Left ventricle myocardium inferior (tissue), 1 donor: ENCODE measurements at regions not wholly inside any gene's neighbourhood (a gene's known extent, or its start where the extent isn't known, plus 50 kb on each side); places are given as distances from the start of the nearest gene placed in this dataset.

Experiments used
- DNase-seq: peaks from one replicate; pipeline ENCODE4 v3.0.0-alpha.2; 2020
- H3K27ac ChIP-seq: fragments of 200-600 bp; replicated peaks from 2 replicates; pipeline ENCODE4 v1.8.0; 2021
- H3K27me3 ChIP-seq: fragments of 200-600 bp; 2 replicates; pipeline ENCODE4 v1.8.0; 2021; ENCODE audit warnings: low read depth
- H3K36me3 ChIP-seq: fragments of 200-600 bp; 2 replicates; pipeline ENCODE4 v1.8.0; 2021
- H3K4me1 ChIP-seq: fragments of 200-600 bp; 2 replicates; pipeline ENCODE4 v1.8.0; 2021
- H3K4me3 ChIP-seq: fragments of 200-600 bp; 2 replicates; pipeline ENCODE4 v1.8.0; 2021; ENCODE audit warnings: mild to moderate bottlenecking, moderate library complexity
- H3K9me3 ChIP-seq: fragments of 200-600 bp; replicated peaks from 2 replicates; pipeline ENCODE4 v1.8.0; 2021
- intact Hi-C: fragments of 100-400 bp; cut with micrococcal nuclease; formaldehyde crosslinking; loops from one replicate; pipeline ENCODE4 v1.11.0; 2022
- TF ChIP-seq, protein P1 (sequence below): fragments of 200-600 bp; IDR thresholded peaks from 2 replicates; pipeline ENCODE4 v1.8.0; 2021; ENCODE audit warnings: antibody characterized with exemption, mild to moderate bottlenecking, borderline replicate concordance
- donor health status: DM: no; HTN: yes; CAD: no; lungs with severe emphysema.

DNA sequence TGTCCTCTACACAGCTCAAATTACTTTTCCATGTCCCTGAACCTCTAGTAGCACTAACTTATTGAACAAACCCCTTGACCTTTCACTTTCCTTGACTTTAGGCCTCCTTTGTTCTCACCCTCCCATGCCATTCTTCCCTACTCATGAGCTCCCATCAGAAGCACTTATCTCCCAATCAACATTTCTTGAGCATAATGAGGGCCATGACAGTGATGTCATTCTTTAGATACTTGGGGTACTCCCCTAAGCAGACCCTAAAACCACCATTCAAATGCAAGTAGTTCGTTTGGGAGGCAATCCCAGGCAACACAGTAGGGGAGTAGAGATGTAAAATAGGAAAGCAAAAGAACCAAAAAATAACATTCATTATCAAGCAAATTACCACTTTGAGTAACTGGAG, 115.9 kb upstream of the ARHGAP28 start:
- DNase-seq: no peak
- TF ChIP-seq, protein P1, sequence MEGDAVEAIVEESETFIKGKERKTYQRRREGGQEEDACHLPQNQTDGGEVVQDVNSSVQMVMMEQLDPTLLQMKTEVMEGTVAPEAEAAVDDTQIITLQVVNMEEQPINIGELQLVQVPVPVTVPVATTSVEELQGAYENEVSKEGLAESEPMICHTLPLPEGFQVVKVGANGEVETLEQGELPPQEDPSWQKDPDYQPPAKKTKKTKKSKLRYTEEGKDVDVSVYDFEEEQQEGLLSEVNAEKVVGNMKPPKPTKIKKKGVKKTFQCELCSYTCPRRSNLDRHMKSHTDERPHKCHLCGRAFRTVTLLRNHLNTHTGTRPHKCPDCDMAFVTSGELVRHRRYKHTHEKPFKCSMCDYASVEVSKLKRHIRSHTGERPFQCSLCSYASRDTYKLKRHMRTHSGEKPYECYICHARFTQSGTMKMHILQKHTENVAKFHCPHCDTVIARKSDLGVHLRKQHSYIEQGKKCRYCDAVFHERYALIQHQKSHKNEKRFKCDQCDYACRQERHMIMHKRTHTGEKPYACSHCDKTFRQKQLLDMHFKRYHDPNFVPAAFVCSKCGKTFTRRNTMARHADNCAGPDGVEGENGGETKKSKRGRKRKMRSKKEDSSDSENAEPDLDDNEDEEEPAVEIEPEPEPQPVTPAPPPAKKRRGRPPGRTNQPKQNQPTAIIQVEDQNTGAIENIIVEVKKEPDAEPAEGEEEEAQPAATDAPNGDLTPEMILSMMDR: no peak
- Histone ChIP-seq H3K9me3 (peaks cover 13% of the 10 kb centered on the region), H3K4me1 (no peaks in the 10 kb centered on the region), H3K27ac (no peak overlapping the region), H3K4me3 (no peak overlapping the region), H3K36me3 (no peaks in the 10 kb centered on the region), H3K27me3 (no peaks in the 10 kb centered on the region)
- intact Hi-C loops: no loop called here

DNA sequence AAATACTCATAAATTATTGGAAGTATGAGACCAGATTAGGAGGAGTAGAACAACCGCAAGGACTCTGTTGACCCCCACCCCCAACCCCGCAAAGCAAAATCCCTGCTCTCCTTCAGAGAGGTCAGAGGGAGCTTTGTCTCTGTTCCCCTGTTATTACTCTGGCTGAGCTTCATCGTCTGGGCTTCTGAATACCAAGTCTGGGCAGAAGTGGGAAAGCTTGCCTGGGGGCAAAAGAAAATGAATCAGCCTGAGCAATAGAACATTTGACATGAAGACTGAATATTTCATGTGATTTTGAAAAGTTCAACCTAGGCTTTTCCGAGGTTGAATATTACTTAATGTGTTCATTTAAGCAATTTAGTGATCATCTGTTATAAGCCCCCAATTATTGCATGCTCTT, 114.6 kb upstream of the ARHGAP28 start:
- peaks cover 16% of the 10 kb centered on the region for H3K9me3 ChIP-seq
- no peaks in the 10 kb centered on the region for H3K36me3 ChIP-seq
- H3K4me1 ChIP-seq: no peaks in the 10 kb centered on the region
- no peak overlapping the region for H3K27ac ChIP-seq
- no peak for DNase-seq
- intact Hi-C loops: no loop called here
- no peak overlapping the region for H3K4me3 ChIP-seq
- TF ChIP-seq, protein P1: no peak
- no peaks in the 10 kb centered on the region for H3K27me3 ChIP-seq

DNA sequence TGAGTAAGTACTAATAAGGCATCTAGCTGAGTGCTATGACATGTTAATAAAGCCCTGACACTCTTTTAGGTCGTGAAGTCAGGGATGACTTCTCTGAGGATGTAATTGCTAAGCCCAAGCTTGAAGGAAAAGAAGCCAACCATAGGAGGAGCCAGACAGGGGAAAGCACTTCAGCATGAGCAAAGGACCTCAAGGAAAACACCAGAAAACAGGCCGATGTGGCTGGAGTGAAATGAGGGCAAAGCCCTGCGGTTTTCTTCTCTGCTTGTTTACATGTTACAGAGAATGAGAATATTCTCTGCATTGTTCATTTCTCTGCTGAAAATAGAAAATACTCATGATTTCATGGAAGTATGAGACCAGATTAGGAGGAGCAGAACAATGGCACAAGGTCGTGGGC, 112.5 kb upstream of the ARHGAP28 start:
- peaks cover 16% of the 10 kb centered on the region for H3K9me3 ChIP-seq
- H3K27ac ChIP-seq: no peak overlapping the region
- no peaks in the 10 kb centered on the region for H3K36me3 ChIP-seq
- no peaks in the 10 kb centered on the region for H3K4me1 ChIP-seq
- intact Hi-C loops: no loop called here
- TF ChIP-seq, protein P1: no peak
- no peak for DNase-seq
- H3K27me3 ChIP-seq: no peaks in the 10 kb centered on the region
- H3K4me3 ChIP-seq: no peak overlapping the region

DNA sequence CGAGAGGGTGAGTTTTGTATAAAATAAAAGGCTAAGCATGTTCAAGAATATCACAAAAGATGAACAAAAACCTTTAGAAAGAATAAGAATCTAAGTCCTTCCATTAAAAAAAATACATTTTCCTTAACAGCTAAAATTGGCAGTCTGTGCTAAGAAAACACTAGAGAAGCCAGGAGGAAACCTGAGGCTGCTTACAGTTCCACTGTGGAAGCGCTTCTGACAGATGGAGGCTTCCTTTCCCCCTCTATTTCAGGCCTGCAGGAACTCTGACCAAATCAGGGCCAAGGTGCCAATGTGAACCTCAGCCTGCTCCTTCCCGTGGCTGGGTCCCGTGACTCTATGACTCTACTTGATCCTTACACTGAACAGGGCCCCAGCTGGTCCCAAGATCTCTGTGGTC, 108.1 kb upstream of the ARHGAP28 start:
- Histone ChIP-seq H3K27me3 (no peaks in the 10 kb centered on the region), H3K4me3 (no peak overlapping the region), H3K36me3 (no peaks in the 10 kb centered on the region), H3K27ac (no peak overlapping the region), H3K4me1 (peaks cover 11% of the 10 kb centered on the region), H3K9me3 (peaks cover 5% of the 10 kb centered on the region)
- intact Hi-C loops: no loop called here
- DNase-seq: no peak
- TF ChIP-seq, protein P1: no peak

DNA sequence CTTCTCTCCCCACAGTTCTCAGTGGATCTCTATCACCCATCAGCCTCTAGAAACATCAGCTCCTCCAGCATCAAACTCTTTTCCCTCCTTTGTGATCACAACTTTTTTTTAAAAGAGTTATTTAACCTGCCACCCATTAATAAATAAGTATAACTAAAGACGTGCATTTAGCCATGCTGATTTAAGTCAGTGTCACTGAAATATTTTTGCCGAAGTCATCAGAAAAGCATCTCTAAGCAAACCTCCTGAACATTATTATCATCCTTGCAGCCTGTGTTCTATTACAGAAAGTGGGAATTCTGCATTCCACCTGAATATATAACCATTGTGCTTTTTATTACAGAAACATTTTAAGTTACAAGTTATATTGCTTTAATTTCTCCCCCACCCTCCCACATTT, 106.2 kb upstream of the ARHGAP28 start:
- no peak for DNase-seq
- H3K9me3 ChIP-seq: peaks cover 5% of the 10 kb centered on the region
- TF ChIP-seq, protein P1: no peak
- no peaks in the 10 kb centered on the region for H3K36me3 ChIP-seq
- intact Hi-C loops: no loop called here
- no peak overlapping the region for H3K27ac ChIP-seq
- H3K4me3 ChIP-seq: no peak overlapping the region
- H3K4me1 ChIP-seq: peaks cover 11% of the 10 kb centered on the region
- H3K27me3 ChIP-seq: no peaks in the 10 kb centered on the region

DNA sequence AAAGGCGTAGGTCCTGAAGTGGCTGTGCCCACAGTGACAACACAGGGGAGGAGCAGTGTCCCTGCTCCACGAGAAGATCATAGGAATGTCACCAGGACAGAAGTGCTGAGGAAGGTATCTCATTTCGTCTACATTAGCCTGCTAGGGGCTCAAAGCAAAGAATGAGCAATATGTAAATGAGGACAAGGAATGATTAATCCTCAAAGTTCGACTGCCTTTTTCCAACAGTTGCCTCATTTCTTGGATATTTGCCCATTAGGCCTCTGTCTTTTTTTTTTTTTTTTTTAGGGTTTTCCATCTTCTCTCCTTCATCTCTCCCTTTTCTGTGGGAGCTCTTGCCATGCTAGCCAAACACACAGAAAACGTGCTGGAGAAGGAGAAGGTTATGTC, 105.2 kb upstream of the ARHGAP28 start:
- Histone ChIP-seq H3K4me1 (peaks cover 11% of the 10 kb centered on the region), H3K9me3 (no peaks in the 10 kb centered on the region), H3K27ac (peak overlapping the region; percentile 65), H3K27me3 (no peaks in the 10 kb centered on the region), H3K4me3 (no peak overlapping the region), H3K36me3 (no peaks in the 10 kb centered on the region)
- intact Hi-C loops: no loop called here
- TF ChIP-seq, protein P1: no peak
- no peak for DNase-seq
